ENCODE measurements at regions not wholly inside any gene's neighbourhood (a gene's known extent, or its start where the extent isn't known, plus 50 kb on each side); places are given as distances from the start of the nearest gene placed in this dataset.
"Not testable (repeated sequence)": the region's sequence is repeated elsewhere in the genome, so short reads cannot be mapped to it uniquely, and the experiment has no call there.

- DNase-seq: no peak
Measured at GRCh38 chrX:148080593-148080992, 99.5 kb downstream of the FMR1NB start.

GRCh38 chrX:148084611-148085010 lies 103.5 kb downstream of the FMR1NB start:
- DNase-seq: no peak

GRCh38 chrX:148120151-148120550 lies 139.0 kb downstream of the FMR1NB start:
- DNase-seq: no peak

- no peak for DNase-seq
Measured at GRCh38 chrX:148120999-148121623, 140.0 kb downstream of the FMR1NB start.

- not testable (repeated sequence) for DNase-seq
Measured at GRCh38 chrX:148128872-148129505, 147.9 kb downstream of the FMR1NB start.

- peak; percentile 4 for DNase-seq
Measured at GRCh38 chrX:148133105-148133725, 152.1 kb downstream of the FMR1NB start.

GRCh38 chrX:148134578-148134977 lies 153.4 kb downstream of the FMR1NB start:
- DNase-seq: no peak

- peak; percentile 2 for DNase-seq
Measured at GRCh38 chrX:148135738-148136137, 154.6 kb downstream of the FMR1NB start.

- DNase-seq: no peak
Measured at GRCh38 chrX:148146121-148146520, 165.0 kb downstream of the FMR1NB start.

GRCh38 chrX:148156986-148157385 lies 175.8 kb downstream of the FMR1NB start:
- no peak for DNase-seq

- no peak for DNase-seq
Measured at GRCh38 chrX:148159796-148160195, 178.7 kb downstream of the FMR1NB start.

- DNase-seq: no peak
Measured at GRCh38 chrX:148161701-148162100, 180.6 kb downstream of the FMR1NB start.

GRCh38 chrX:148185631-148186030 lies 204.5 kb downstream of the FMR1NB start:
- DNase-seq: peak; percentile 7

- DNase-seq: no peak
Measured at GRCh38 chrX:148192547-148192946, 211.4 kb downstream of the FMR1NB start.

- DNase-seq: no peak
Measured at GRCh38 chrX:148193759-148194158, 212.6 kb downstream of the FMR1NB start.

- no peak for DNase-seq
Measured at GRCh38 chrX:148203531-148203930, 222.4 kb downstream of the FMR1NB start.

- no peak for DNase-seq
Measured at GRCh38 chrX:148204195-148204594, 223.1 kb downstream of the FMR1NB start.

GRCh38 chrX:148214786-148215185 lies 233.6 kb downstream of the FMR1NB start:
- DNase-seq: no peak

GRCh38 chrX:148215726-148216125 lies 234.6 kb downstream of the FMR1NB start:
- no peak for DNase-seq

GRCh38 chrX:148223361-148223760 lies 242.2 kb downstream of the FMR1NB start:
- DNase-seq: no peak

- no peak for DNase-seq
Measured at GRCh38 chrX:148228521-148228920, 247.4 kb downstream of the FMR1NB start.

GRCh38 chrX:148229801-148230303 lies 248.7 kb downstream of the FMR1NB start:
- DNase-seq: no peak

- DNase-seq: no peak
Measured at GRCh38 chrX:148259990-148260389, 240.4 kb upstream of the AFF2 start.

- no peak for DNase-seq
Measured at GRCh38 chrX:148265829-148266228, 234.6 kb upstream of the AFF2 start.

Measured in NCI-H69 (cell line).